ENCODE measurements at regions not wholly inside any gene's neighbourhood (a gene's known extent, or its start where the extent isn't known, plus 50 kb on each side); places are given as distances from the start of the nearest gene placed in this dataset.

DNA sequence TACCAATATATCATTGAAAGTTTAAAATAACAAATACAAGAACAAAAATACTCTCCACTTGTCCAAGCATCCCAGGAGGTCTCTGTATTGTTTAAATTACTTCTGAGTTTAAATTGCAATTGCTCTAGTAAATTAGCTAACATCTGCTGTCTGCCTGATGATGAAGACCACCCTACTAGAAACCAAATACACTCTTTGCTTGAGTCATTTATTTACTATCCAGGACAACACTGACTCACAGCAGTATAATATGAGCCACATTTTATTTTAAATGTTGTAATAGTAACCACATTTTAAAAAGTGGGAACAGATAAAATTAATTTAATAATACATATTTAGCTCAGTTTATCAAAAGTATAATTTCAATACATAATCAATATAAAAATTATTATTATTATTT lies 62.9 kb upstream of the EEA1 start:
- H3K9me3 Mint-ChIP-seq: peaks cover 5% of the 10 kb centered on the region
- no peak overlapping the region for H3K4me3 Mint-ChIP-seq
- TF ChIP-seq, protein P1, sequence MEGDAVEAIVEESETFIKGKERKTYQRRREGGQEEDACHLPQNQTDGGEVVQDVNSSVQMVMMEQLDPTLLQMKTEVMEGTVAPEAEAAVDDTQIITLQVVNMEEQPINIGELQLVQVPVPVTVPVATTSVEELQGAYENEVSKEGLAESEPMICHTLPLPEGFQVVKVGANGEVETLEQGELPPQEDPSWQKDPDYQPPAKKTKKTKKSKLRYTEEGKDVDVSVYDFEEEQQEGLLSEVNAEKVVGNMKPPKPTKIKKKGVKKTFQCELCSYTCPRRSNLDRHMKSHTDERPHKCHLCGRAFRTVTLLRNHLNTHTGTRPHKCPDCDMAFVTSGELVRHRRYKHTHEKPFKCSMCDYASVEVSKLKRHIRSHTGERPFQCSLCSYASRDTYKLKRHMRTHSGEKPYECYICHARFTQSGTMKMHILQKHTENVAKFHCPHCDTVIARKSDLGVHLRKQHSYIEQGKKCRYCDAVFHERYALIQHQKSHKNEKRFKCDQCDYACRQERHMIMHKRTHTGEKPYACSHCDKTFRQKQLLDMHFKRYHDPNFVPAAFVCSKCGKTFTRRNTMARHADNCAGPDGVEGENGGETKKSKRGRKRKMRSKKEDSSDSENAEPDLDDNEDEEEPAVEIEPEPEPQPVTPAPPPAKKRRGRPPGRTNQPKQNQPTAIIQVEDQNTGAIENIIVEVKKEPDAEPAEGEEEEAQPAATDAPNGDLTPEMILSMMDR (IDR thresholded peaks at IDR 0.05; ENCODE audit: unreplicated experiment in 3 of 3): no peak
- no peaks in the 10 kb centered on the region for H3K27me3 Mint-ChIP-seq (ENCODE audit: low read depth)
- no peak overlapping the region for H3K27ac Mint-ChIP-seq
- no peaks in the 10 kb centered on the region for H3K36me3 Mint-ChIP-seq (ENCODE audit: low read depth)
- H3K4me1 Mint-ChIP-seq: peaks cover 18% of the 10 kb centered on the region

DNA sequence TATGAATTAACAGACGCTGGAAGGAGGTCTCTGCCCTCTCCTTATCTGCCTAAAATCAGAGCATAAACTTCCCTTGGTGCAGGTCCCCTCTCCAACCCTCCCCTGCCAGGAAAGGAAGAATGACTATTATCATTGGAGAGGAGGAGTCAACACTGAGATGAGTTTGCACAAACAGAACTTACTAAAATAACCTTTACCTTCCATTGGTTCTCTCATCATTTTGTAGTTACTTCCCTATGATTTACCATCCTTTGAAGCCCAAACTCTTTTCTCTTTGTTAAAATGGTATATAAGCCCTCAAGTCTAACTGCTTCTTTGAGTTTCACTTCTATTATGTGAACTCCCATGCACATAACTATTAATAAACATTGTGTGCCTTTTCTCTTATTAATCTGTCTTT lies 64.2 kb upstream of the EEA1 start:
- no peak overlapping the region for H3K27ac Mint-ChIP-seq
- no peak overlapping the region for H3K4me3 Mint-ChIP-seq
- H3K27me3 Mint-ChIP-seq (ENCODE audit: low read depth): peaks cover 2% of the 10 kb centered on the region
- H3K4me1 Mint-ChIP-seq: peaks cover 6% of the 10 kb centered on the region
- TF ChIP-seq, protein P1 (IDR thresholded peaks at IDR 0.05; ENCODE audit: unreplicated experiment in 3 of 3): no peak
- H3K9me3 Mint-ChIP-seq: peaks cover 5% of the 10 kb centered on the region
- H3K36me3 Mint-ChIP-seq (ENCODE audit: low read depth): no peaks in the 10 kb centered on the region

GRCh38 chr12:92995258-92995903 lies 66.3 kb upstream of the EEA1 start:
- peaks cover 5% of the 10 kb centered on the region for H3K27me3 Mint-ChIP-seq (ENCODE audit: low read depth)
- no peaks in the 10 kb centered on the region for H3K4me1 Mint-ChIP-seq
- no peak overlapping the region for H3K4me3 Mint-ChIP-seq
- H3K27ac Mint-ChIP-seq: no peak overlapping the region
- H3K9me3 Mint-ChIP-seq: peaks cover 5% of the 10 kb centered on the region
- H3K36me3 Mint-ChIP-seq (ENCODE audit: low read depth): no peaks in the 10 kb centered on the region
- TF ChIP-seq, protein P1 (IDR thresholded peaks at IDR 0.05; ENCODE audit: unreplicated experiment in 3 of 3): no peak

GRCh38 chr12:93000026-93000425 lies 70.9 kb upstream of the EEA1 start:
- Mint-ChIP-seq H3K4me3 (no peak overlapping the region), H3K27ac (no peak overlapping the region), H3K27me3 (ENCODE audit: low read depth) (peaks cover 5% of the 10 kb centered on the region), H3K4me1 (peaks cover 15% of the 10 kb centered on the region), H3K9me3 (no peaks in the 10 kb centered on the region), H3K36me3 (ENCODE audit: low read depth) (no peaks in the 10 kb centered on the region)
- TF ChIP-seq, protein P1 (IDR thresholded peaks at IDR 0.05; ENCODE audit: unreplicated experiment in 3 of 3): no peak

DNA sequence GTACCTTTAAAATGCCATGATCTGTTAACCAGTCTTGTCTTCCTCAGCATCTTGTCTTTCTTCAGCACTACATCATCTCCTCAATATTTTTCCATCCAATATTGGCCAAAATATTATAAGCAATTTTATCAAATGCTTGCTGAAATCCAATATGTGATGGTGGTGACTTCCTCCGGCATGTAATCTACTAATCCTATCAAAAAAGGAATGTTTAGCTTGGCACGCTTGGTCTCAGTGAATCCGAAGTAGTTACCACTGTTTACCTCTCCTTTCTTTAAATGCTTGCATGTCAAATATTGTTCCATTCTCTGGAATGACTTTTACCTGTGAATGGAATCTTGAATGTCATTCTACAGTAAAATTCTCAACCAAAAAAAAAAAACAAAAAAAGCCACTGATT lies 72.3 kb upstream of the EEA1 start:
- H3K4me3 Mint-ChIP-seq: no peak overlapping the region
- H3K36me3 Mint-ChIP-seq (ENCODE audit: low read depth): no peaks in the 10 kb centered on the region
- TF ChIP-seq, protein P1 (IDR thresholded peaks at IDR 0.05; ENCODE audit: unreplicated experiment in 3 of 3): no peak
- peaks cover 5% of the 10 kb centered on the region for H3K27me3 Mint-ChIP-seq (ENCODE audit: low read depth)
- no peaks in the 10 kb centered on the region for H3K9me3 Mint-ChIP-seq
- no peak overlapping the region for H3K27ac Mint-ChIP-seq
- peaks cover 15% of the 10 kb centered on the region for H3K4me1 Mint-ChIP-seq

Data from nephron (organoid).